ENCODE measurements at regions not wholly inside any gene's neighbourhood (a gene's known extent, or its start where the extent isn't known, plus 50 kb on each side); places are given as distances from the start of the nearest gene placed in this dataset.

- Histone ChIP-seq H3K36me3 (ENCODE audit: low read depth) (no peaks in the 10 kb centered on the region), H3K4me2 (no peak overlapping the region), H3K79me2 (ENCODE audit: low read depth) (no peaks in the 10 kb centered on the region), H3K9me2 (ENCODE audit: insufficient read depth) (no peaks in the 10 kb centered on the region), H4K20me1 (ENCODE audit: insufficient read depth) (no peaks in the 10 kb centered on the region), H3K27me3 (ENCODE audit: insufficient read depth, low read depth) (no peaks in the 10 kb centered on the region), H3K4me3 (no peak overlapping the region), H2AFZ (no peak overlapping the region), H3K27ac (no peak overlapping the region), H3F3A (ENCODE audit: insufficient read depth, low read depth) (no peaks in the 10 kb centered on the region), H3K9me3 (ENCODE audit: insufficient read depth, low read depth) (no peaks in the 10 kb centered on the region), H3K4me1 (replicated peaks; ENCODE audit: insufficient read depth) (no peaks in the 10 kb centered on the region)
- ChIA-PET CTCF (no interaction called here), POLR2A (ENCODE audit: unreplicated experiment) (no interaction called here)
- intact Hi-C loops (cut with micrococcal nuclease; ENCODE audit: unreplicated experiment): no loop called here
- BruUV-seq (replicated peaks): no TSS peak
- no peak for DNase-seq
- TF ChIP-seq, protein P1, sequence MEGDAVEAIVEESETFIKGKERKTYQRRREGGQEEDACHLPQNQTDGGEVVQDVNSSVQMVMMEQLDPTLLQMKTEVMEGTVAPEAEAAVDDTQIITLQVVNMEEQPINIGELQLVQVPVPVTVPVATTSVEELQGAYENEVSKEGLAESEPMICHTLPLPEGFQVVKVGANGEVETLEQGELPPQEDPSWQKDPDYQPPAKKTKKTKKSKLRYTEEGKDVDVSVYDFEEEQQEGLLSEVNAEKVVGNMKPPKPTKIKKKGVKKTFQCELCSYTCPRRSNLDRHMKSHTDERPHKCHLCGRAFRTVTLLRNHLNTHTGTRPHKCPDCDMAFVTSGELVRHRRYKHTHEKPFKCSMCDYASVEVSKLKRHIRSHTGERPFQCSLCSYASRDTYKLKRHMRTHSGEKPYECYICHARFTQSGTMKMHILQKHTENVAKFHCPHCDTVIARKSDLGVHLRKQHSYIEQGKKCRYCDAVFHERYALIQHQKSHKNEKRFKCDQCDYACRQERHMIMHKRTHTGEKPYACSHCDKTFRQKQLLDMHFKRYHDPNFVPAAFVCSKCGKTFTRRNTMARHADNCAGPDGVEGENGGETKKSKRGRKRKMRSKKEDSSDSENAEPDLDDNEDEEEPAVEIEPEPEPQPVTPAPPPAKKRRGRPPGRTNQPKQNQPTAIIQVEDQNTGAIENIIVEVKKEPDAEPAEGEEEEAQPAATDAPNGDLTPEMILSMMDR (conservative IDR thresholded peaks at IDR 0.05): no peak
- no peak for TF ChIP-seq EZH2 (IDR thresholded peaks at IDR 0.05; ENCODE audit: low read depth)
Observed at GRCh38 chr1:14220811-14221210, 377.7 kb upstream of the KAZN start.

GRCh38 chr1:14222086-14222485, 376.4 kb upstream of the KAZN start:
- Histone ChIP-seq H3K27me3 (ENCODE audit: insufficient read depth, low read depth) (no peaks in the 10 kb centered on the region), H3K9me2 (ENCODE audit: insufficient read depth) (no peaks in the 10 kb centered on the region), H3K9me3 (ENCODE audit: insufficient read depth, low read depth) (no peaks in the 10 kb centered on the region), H3K4me1 (replicated peaks; ENCODE audit: insufficient read depth) (no peaks in the 10 kb centered on the region), H3K27ac (no peak overlapping the region), H2AFZ (no peak overlapping the region), H3K79me2 (ENCODE audit: low read depth) (no peaks in the 10 kb centered on the region), H3K36me3 (ENCODE audit: low read depth) (no peaks in the 10 kb centered on the region), H3F3A (ENCODE audit: insufficient read depth, low read depth) (no peaks in the 10 kb centered on the region), H3K4me2 (no peak overlapping the region), H3K4me3 (no peak overlapping the region), H4K20me1 (ENCODE audit: insufficient read depth) (no peaks in the 10 kb centered on the region)
- no TSS peak for BruUV-seq (replicated peaks)
- CTCF ChIA-PET: no interaction called here
- no peak for TF ChIP-seq EZH2 (IDR thresholded peaks at IDR 0.05; ENCODE audit: low read depth)
- TF ChIP-seq, protein P1 (conservative IDR thresholded peaks at IDR 0.05): no peak
- intact Hi-C loops (cut with micrococcal nuclease; ENCODE audit: unreplicated experiment): no loop called here
- POLR2A ChIA-PET (ENCODE audit: unreplicated experiment): no interaction called here
- DNase-seq: no peak

DNA sequence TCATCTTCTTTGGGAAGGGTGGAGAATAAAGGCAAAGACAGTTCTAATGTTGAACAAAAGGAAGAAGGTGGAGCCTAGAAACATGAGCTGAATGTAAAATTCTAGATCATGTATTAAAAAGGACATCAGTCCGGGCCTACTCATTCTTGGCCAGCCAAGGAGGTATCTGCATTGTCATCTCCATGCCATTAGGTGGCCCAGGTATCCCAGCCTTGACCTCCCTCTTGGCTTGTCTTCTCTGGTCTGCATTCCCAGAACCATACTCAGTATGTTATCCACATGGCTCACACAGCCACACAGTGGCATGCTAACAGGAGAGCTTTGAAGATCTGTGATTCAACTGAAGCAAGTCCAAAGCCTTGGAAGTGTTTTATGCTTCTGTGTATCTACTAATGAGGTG, 369.8 kb upstream of the KAZN start:
- Histone ChIP-seq H3K9me3 (ENCODE audit: insufficient read depth, low read depth) (no peaks in the 10 kb centered on the region), H3K4me3 (no peak overlapping the region), H3K4me1 (replicated peaks; ENCODE audit: insufficient read depth) (no peaks in the 10 kb centered on the region), H3K9me2 (ENCODE audit: insufficient read depth) (no peaks in the 10 kb centered on the region), H2AFZ (no peak overlapping the region), H4K20me1 (ENCODE audit: insufficient read depth) (no peaks in the 10 kb centered on the region), H3K36me3 (ENCODE audit: low read depth) (no peaks in the 10 kb centered on the region), H3F3A (ENCODE audit: insufficient read depth, low read depth) (no peaks in the 10 kb centered on the region), H3K79me2 (ENCODE audit: low read depth) (no peaks in the 10 kb centered on the region), H3K27me3 (ENCODE audit: insufficient read depth, low read depth) (no peaks in the 10 kb centered on the region), H3K4me2 (no peak overlapping the region), H3K27ac (no peak overlapping the region)
- intact Hi-C loops (cut with micrococcal nuclease; ENCODE audit: unreplicated experiment): no loop called here
- no peak for DNase-seq
- CTCF ChIA-PET: no interaction called here
- POLR2A ChIA-PET (ENCODE audit: unreplicated experiment): no interaction called here
- TF ChIP-seq, protein P1 (conservative IDR thresholded peaks at IDR 0.05): no peak
- TF ChIP-seq EZH2 (IDR thresholded peaks at IDR 0.05; ENCODE audit: low read depth): no peak
- no TSS peak for BruUV-seq (replicated peaks)

Measured in PC-9 (cell line).